ENCODE measurements at regions not wholly inside any gene's neighbourhood (a gene's known extent, or its start where the extent isn't known, plus 50 kb on each side); places are given as distances from the start of the nearest gene placed in this dataset.

DNA sequence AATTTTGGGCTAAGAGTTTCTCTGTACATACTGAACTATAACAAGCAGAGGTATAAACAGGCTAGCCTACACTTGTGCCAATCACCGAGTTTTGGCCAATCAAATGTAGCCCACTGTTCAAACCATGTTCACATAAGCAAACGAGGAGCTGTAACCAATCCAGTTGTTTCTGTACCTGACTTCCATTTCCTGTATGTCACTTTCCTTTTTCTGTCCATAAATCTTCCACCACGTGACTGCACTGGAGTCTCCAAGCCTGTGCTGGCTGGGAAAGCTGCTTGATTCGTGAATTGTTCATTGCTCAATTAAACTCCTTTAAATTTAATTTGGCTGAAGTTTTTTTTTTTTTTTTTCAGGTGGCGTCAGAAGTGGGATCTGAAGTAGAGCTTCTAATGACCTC, 332.9 kb downstream of the RNF144B start:
- no peak overlapping the region for H2AFZ ChIP-seq (ENCODE audit: low read length)
- H3K79me2 ChIP-seq (ENCODE audit: insufficient read depth, low read length) = no peaks in the 10 kb centered on the region
- no peaks in the 10 kb centered on the region for H3K36me3 ChIP-seq (ENCODE audit: insufficient read depth, low read length)
- no peaks in the 10 kb centered on the region for H4K20me1 ChIP-seq (ENCODE audit: insufficient read depth, low read length)
- H3K9me2 ChIP-seq (ENCODE audit: low read depth, low read length) = no peaks in the 10 kb centered on the region
- H3K4me3 ChIP-seq (ENCODE audit: low read depth, low read length, poor library complexity, severe bottlenecking) = no peak overlapping the region
- H3K27ac ChIP-seq (ENCODE audit: low read depth, low read length, poor library complexity, severe bottlenecking) = no peak overlapping the region
- no peak overlapping the region for H3K4me2 ChIP-seq (ENCODE audit: low read length)
- no peaks in the 10 kb centered on the region for H3F3A ChIP-seq (ENCODE audit: insufficient read depth, low read length)
- H3K27me3 ChIP-seq (ENCODE audit: insufficient read depth, low read length) = no peaks in the 10 kb centered on the region
- no peak for TF ChIP-seq EZH2 (IDR thresholded peaks at IDR 0.05; ENCODE audit: borderline replicate concordance, low read length)
- TF ChIP-seq, protein P1, sequence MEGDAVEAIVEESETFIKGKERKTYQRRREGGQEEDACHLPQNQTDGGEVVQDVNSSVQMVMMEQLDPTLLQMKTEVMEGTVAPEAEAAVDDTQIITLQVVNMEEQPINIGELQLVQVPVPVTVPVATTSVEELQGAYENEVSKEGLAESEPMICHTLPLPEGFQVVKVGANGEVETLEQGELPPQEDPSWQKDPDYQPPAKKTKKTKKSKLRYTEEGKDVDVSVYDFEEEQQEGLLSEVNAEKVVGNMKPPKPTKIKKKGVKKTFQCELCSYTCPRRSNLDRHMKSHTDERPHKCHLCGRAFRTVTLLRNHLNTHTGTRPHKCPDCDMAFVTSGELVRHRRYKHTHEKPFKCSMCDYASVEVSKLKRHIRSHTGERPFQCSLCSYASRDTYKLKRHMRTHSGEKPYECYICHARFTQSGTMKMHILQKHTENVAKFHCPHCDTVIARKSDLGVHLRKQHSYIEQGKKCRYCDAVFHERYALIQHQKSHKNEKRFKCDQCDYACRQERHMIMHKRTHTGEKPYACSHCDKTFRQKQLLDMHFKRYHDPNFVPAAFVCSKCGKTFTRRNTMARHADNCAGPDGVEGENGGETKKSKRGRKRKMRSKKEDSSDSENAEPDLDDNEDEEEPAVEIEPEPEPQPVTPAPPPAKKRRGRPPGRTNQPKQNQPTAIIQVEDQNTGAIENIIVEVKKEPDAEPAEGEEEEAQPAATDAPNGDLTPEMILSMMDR (IDR thresholded peaks at IDR 0.05; ENCODE audit: low read length) = no peak
- H3K4me1 ChIP-seq (ENCODE audit: insufficient read depth, low read length, severe bottlenecking) = no peaks in the 10 kb centered on the region
- no peak overlapping the region for H3K9ac ChIP-seq (ENCODE audit: low read length)
- H3K9me3 ChIP-seq (ENCODE audit: low read length) = no peaks in the 10 kb centered on the region

DNA sequence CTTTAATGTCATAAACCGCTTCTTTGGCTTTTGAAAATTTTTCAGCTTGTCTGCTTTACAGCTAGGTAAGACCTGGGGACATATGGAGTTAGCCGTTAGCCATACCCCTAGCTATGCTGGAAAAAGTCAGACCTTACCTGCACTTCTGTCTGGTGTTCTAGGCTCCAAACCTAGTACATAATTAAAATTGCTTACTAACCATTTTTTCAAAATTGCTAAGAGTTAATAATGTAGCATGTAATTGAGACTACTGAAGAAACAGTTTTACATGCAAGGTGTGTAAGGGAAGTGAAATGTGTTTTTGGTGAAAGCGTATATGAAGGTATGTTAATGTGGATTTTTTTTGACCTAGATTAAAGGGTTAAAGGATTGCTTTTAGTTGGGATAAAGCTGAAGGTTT, 336.9 kb downstream of the RNF144B start:
- Histone ChIP-seq H3K4me1 (ENCODE audit: insufficient read depth, low read length, severe bottlenecking) (no peaks in the 10 kb centered on the region), H4K20me1 (ENCODE audit: insufficient read depth, low read length) (no peaks in the 10 kb centered on the region), H3K9me2 (ENCODE audit: low read depth, low read length) (no peaks in the 10 kb centered on the region), H3K27me3 (ENCODE audit: insufficient read depth, low read length) (no peaks in the 10 kb centered on the region), H3F3A (ENCODE audit: insufficient read depth, low read length) (no peaks in the 10 kb centered on the region), H3K9ac (ENCODE audit: low read length) (no peak overlapping the region), H3K4me3 (ENCODE audit: low read depth, low read length, poor library complexity, severe bottlenecking) (no peak overlapping the region), H3K4me2 (ENCODE audit: low read length) (no peak overlapping the region), H3K79me2 (ENCODE audit: insufficient read depth, low read length) (no peaks in the 10 kb centered on the region), H3K36me3 (ENCODE audit: insufficient read depth, low read length) (no peaks in the 10 kb centered on the region), H3K27ac (ENCODE audit: low read depth, low read length, poor library complexity, severe bottlenecking) (no peak overlapping the region), H3K9me3 (ENCODE audit: low read length) (no peaks in the 10 kb centered on the region), H2AFZ (ENCODE audit: low read length) (no peak overlapping the region)
- TF ChIP-seq, protein P1 (IDR thresholded peaks at IDR 0.05; ENCODE audit: low read length) = no peak
- no peak for TF ChIP-seq EZH2 (IDR thresholded peaks at IDR 0.05; ENCODE audit: borderline replicate concordance, low read length)

DNA sequence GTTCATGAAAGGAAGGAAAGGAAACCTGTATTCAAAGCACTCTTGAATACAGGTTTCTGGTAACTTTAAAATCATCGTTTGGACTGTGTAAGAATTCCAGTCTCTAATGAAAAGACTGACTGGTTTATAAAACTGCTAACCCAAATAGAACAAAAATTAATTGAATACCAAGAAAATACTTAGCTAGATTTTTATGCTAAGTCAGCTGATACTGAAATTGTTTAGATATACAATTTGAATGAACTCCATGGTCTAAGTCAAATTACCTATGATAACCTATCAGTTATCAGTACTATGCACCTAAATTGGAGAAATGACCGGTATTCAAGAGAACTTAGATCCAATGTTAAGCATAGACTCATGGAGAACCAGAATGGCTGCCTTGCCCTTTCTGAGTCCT, 338.3 kb downstream of the RNF144B start:
- Histone ChIP-seq H3K27me3 (ENCODE audit: insufficient read depth, low read length) (no peaks in the 10 kb centered on the region), H3K4me1 (ENCODE audit: insufficient read depth, low read length, severe bottlenecking) (no peaks in the 10 kb centered on the region)
- TF ChIP-seq EZH2 (IDR thresholded peaks at IDR 0.05; ENCODE audit: borderline replicate concordance, low read length) = no peak
- TF ChIP-seq, protein P1 (IDR thresholded peaks at IDR 0.05; ENCODE audit: low read length) = no peak

More for the DNA sequence above, 338.3 kb downstream of the RNF144B start:
- Histone ChIP-seq H3F3A (ENCODE audit: insufficient read depth, low read length) (no peaks in the 10 kb centered on the region), H3K4me2 (ENCODE audit: low read length) (no peak overlapping the region), H2AFZ (ENCODE audit: low read length) (no peak overlapping the region), H3K27ac (ENCODE audit: low read depth, low read length, poor library complexity, severe bottlenecking) (no peak overlapping the region), H4K20me1 (ENCODE audit: insufficient read depth, low read length) (no peaks in the 10 kb centered on the region), H3K36me3 (ENCODE audit: insufficient read depth, low read length) (no peaks in the 10 kb centered on the region), H3K9me3 (ENCODE audit: low read length) (no peaks in the 10 kb centered on the region), H3K9me2 (ENCODE audit: low read depth, low read length) (no peaks in the 10 kb centered on the region), H3K9ac (ENCODE audit: low read length) (no peak overlapping the region), H3K79me2 (ENCODE audit: insufficient read depth, low read length) (no peaks in the 10 kb centered on the region), H3K4me3 (ENCODE audit: low read depth, low read length, poor library complexity, severe bottlenecking) (no peak overlapping the region)

All from OCI-LY1 (cell line).